ENCODE measurements at regions not wholly inside any gene's neighbourhood (a gene's known extent, or its start where the extent isn't known, plus 50 kb on each side); places are given as distances from the start of the nearest gene placed in this dataset.
"Not testable (repeated sequence)": the region's sequence is repeated elsewhere in the genome, so short reads cannot be mapped to it uniquely, and the experiment has no call there.

- no peaks in the 10 kb centered on the region for H3K36me3 ChIP-seq
- DNase-seq (ENCODE audit: low spot score), result no peak
- TF ChIP-seq CTCF (IDR thresholded peaks at IDR 0.05), result no peak
- H3K9me3 ChIP-seq, result no peaks in the 10 kb centered on the region
- H3K4me3 ChIP-seq, result no peak overlapping the region
- peaks cover 0 to 5% of the 10 kb centered on the region in 2 donors for H3K4me1 ChIP-seq
- no peak overlapping the region for H3K27ac ChIP-seq
- no peaks in the 10 kb centered on the region for H3K27me3 ChIP-seq
Measured at GRCh38 chr17:30605027-30605426, 127.8 kb downstream of the GOSR1 start.

- H3K4me1 ChIP-seq, result peaks cover 0 to 12% of the 10 kb centered on the region in 2 donors
- not testable (repeated sequence) for H3K27ac ChIP-seq; DNase-seq (ENCODE audit: low spot score); H3K27me3 ChIP-seq; H3K4me3 ChIP-seq; H3K36me3 ChIP-seq; H3K9me3 ChIP-seq
Measured at GRCh38 chr17:30602396-30602795, 125.2 kb downstream of the GOSR1 start.

GRCh38 chr17:30601984-30602383, 124.8 kb downstream of the GOSR1 start:
- DNase-seq (ENCODE audit: low spot score); H3K9me3 ChIP-seq; H3K36me3 ChIP-seq; H3K27me3 ChIP-seq; H3K27ac ChIP-seq; H3K4me3 ChIP-seq: not testable (repeated sequence)
- peaks cover 0 to 12% of the 10 kb centered on the region in 2 donors for H3K4me1 ChIP-seq

- Histone ChIP-seq H3K9me3 (no peaks in the 10 kb centered on the region), H3K27me3 (no peaks in the 10 kb centered on the region), H3K4me3 (peak overlapping the region; percentile 74 to 90), H3K27ac (peak overlapping the region; percentile 90 to 98), H3K36me3 (no peaks in the 10 kb centered on the region), H3K4me1 (peaks cover 0 to 12% of the 10 kb centered on the region in 2 donors)
- TF ChIP-seq CTCF (IDR thresholded peaks at IDR 0.05), result no peak
- DNase-seq (ENCODE audit: low spot score), result no peak
Measured at GRCh38 chr17:30600830-30601494, 123.8 kb downstream of the GOSR1 start.

GRCh38 chr17:30600060-30600829, 123.0 kb downstream of the GOSR1 start:
- H3K9me3 ChIP-seq, result no peaks in the 10 kb centered on the region
- H3K27ac ChIP-seq, result peak overlapping the region; percentile 90 to 98
- peak overlapping the region; percentile 74 to 90 for H3K4me3 ChIP-seq
- TF ChIP-seq CTCF (IDR thresholded peaks at IDR 0.05), result peak in 1 of 2 donors; percentile 64
- no peaks in the 10 kb centered on the region for H3K36me3 ChIP-seq
- H3K4me1 ChIP-seq, result peaks cover 0 to 12% of the 10 kb centered on the region in 2 donors
- no peaks in the 10 kb centered on the region for H3K27me3 ChIP-seq
- peak; percentile 75 for DNase-seq (ENCODE audit: low spot score)

GRCh38 chr17:30599428-30600059, 122.3 kb downstream of the GOSR1 start:
- no peaks in the 10 kb centered on the region for H3K36me3 ChIP-seq
- no peak for DNase-seq (ENCODE audit: low spot score)
- H3K9me3 ChIP-seq, result no peaks in the 10 kb centered on the region
- H3K4me1 ChIP-seq, result peaks cover 0 to 12% of the 10 kb centered on the region in 2 donors
- H3K27ac ChIP-seq, result peak overlapping the region; percentile 90 to 98
- H3K4me3 ChIP-seq, result peak overlapping the region; percentile 74 to 90
- TF ChIP-seq CTCF (IDR thresholded peaks at IDR 0.05), result no peak
- H3K27me3 ChIP-seq, result no peaks in the 10 kb centered on the region

All from right atrium auricular region (tissue), 2 donors.